H1 (cell line): ENCODE measurements at regions not wholly inside any gene's neighbourhood (a gene's known extent, or its start where the extent isn't known, plus 50 kb on each side); places are given as distances from the start of the nearest gene placed in this dataset.

Experiments used
- CBX5 ChIP-seq: fragments of 300-800, 300-1000 bp; sonication (generic); IDR thresholded peaks from 2 replicates; pipeline ENCODE4 v1.7.1; 2016; ENCODE audit warnings: antibody characterized with exemption, low read length, low read depth
- EP300 ChIP-seq, 2 experiments: IDR thresholded peaks; 1 replicate in 1 of 2; 2 replicates in 1 of 2; pipeline ENCODE4 v1.6.1; 2011 to 2012; ENCODE audit warnings: low read depth in 2 of 2, low read length in 2 of 2, mild to moderate bottlenecking in 2 of 2, borderline replicate concordance in 1 of 2, inconsistent platforms in 1 of 2, moderate library complexity in 1 of 2
- EZH2 ChIP-seq: fragments of 200-600 bp; sonication (generic); IDR thresholded peaks from 2 replicates; pipeline ENCODE4 v1.7.1; 2012; ENCODE audit warnings: low read depth, mild to moderate bottlenecking, moderate library complexity, low read length, inconsistent platforms; ENCODE audit not compliant: severe bottlenecking
- HDAC2 ChIP-seq, 2 experiments: fragments of 300-600 bp in 1 of 2; sonication (generic) in 1 of 2; IDR thresholded peaks; 2 replicates each; pipeline ENCODE4 v1.6.1; 2011 to 2012; ENCODE audit warnings: low read depth in 2 of 2, low read length in 2 of 2, mild to moderate bottlenecking in 2 of 2, moderate library complexity in 2 of 2, borderline replicate concordance in 1 of 2, inconsistent platforms in 1 of 2
- MAFK ChIP-seq: IDR thresholded peaks from 2 replicates; pipeline ENCODE4 v1.6.1; 2012; ENCODE audit warnings: low read depth, mild to moderate bottlenecking, improper control_type of control experiment, low read length
- POLR2A ChIP-seq, 2 experiments: IDR thresholded peaks; 1 replicate in 1 of 2; 2 replicates in 1 of 2; pipeline ENCODE4 v1.6.1; 2011; ENCODE audit warnings: low read depth in 2 of 2, low read length in 2 of 2, mild to moderate bottlenecking in 2 of 2; ENCODE audit errors: control extremely low read depth in 1 of 2
- POLR2AphosphoS5 ChIP-seq: IDR thresholded peaks from 2 replicates; pipeline ENCODE4 v1.6.1; 2011; ENCODE audit warnings: low read depth, low read length
- RXRA ChIP-seq: IDR thresholded peaks from 2 replicates; pipeline ENCODE4 v1.6.1; 2011; ENCODE audit warnings: low read depth, mild to moderate bottlenecking, low read length, moderate library complexity; ENCODE audit not compliant: insufficient read depth
- SP4 ChIP-seq: IDR thresholded peaks from 2 replicates; pipeline ENCODE4 v1.6.1; 2012; ENCODE audit warnings: low read length, inconsistent platforms
- TBP ChIP-seq: IDR thresholded peaks from 2 replicates; pipeline ENCODE4 v1.6.1; 2011; ENCODE audit warnings: low read depth, low read length, improper control_type of control experiment
- TEAD4 ChIP-seq: IDR thresholded peaks from 2 replicates; pipeline ENCODE4 v1.6.1; 2012; ENCODE audit warnings: low read depth, low read length, inconsistent platforms, mixed read lengths
- TF ChIP-seq, protein P1 (sequence below), 3 experiments: IDR thresholded peaks; 1 replicate in 2 of 3; 2 replicates in 1 of 3; pipeline versions ENCODE4 v1.5.1 to v1.6.1; 2011; ENCODE audit warnings: low read length in 3 of 3, mild to moderate bottlenecking in 3 of 3, inconsistent platforms in 2 of 3, low read depth in 1 of 3, moderate library complexity in 1 of 3; ENCODE audit not compliant: insufficient read depth in 1 of 3; ENCODE audit errors: control extremely low read depth in 1 of 3

DNA sequence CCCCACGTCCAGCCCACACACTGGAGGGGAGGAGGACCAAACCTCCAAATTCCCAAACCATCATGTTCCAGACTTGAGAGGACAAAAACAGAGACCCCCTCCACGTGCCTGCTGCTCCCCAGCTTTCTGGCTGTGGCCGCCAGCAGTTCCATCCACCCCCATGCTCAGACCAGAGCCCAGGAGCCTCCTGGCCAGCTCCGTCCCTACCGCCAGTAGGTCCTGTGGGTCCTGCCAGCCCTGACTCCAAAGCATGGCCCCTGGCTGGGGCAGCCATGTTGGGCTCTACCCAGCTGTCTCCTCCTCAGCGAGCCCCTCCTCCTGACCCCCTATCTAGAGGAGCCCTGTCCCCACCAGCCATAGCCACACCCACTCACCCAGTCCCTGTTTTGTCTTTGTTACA is 227.3 kb upstream of the RTL1 start:
- TF ChIP-seq SP4 (no peak), TEAD4 (no peak), EP300 (IDR thresholded peaks at IDR 0.05; ENCODE audit: borderline replicate concordance in 1 of 2, low read depth in 2 of 2, low read length in 2 of 2) (no peak), MAFK (no peak), RXRA (no peak), HDAC2 (IDR thresholded peaks at IDR 0.05; ENCODE audit: borderline replicate concordance in 1 of 2, low read depth in 2 of 2, low read length in 2 of 2) (no peak), TBP (no peak), EZH2 (no peak), POLR2AphosphoS5 (no peak), CBX5 (no peak), POLR2A (IDR thresholded peaks at IDR 0.05; ENCODE audit: control extremely low read depth in 1 of 2, low read depth in 2 of 2, low read length in 2 of 2) (no peak)
- TF ChIP-seq, protein P1, sequence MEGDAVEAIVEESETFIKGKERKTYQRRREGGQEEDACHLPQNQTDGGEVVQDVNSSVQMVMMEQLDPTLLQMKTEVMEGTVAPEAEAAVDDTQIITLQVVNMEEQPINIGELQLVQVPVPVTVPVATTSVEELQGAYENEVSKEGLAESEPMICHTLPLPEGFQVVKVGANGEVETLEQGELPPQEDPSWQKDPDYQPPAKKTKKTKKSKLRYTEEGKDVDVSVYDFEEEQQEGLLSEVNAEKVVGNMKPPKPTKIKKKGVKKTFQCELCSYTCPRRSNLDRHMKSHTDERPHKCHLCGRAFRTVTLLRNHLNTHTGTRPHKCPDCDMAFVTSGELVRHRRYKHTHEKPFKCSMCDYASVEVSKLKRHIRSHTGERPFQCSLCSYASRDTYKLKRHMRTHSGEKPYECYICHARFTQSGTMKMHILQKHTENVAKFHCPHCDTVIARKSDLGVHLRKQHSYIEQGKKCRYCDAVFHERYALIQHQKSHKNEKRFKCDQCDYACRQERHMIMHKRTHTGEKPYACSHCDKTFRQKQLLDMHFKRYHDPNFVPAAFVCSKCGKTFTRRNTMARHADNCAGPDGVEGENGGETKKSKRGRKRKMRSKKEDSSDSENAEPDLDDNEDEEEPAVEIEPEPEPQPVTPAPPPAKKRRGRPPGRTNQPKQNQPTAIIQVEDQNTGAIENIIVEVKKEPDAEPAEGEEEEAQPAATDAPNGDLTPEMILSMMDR (IDR thresholded peaks at IDR 0.05; ENCODE audit: control extremely low read depth in 1 of 3, insufficient read depth in 1 of 3, low read depth in 1 of 3, low read length in 3 of 3), result no peak
